Memory B cell (primary cell): ENCODE measurements at regions not wholly inside any gene's neighbourhood (a gene's known extent, or its start where the extent isn't known, plus 50 kb on each side); places are given as distances from the start of the nearest gene placed in this dataset.
"Not testable (repeated sequence)": the region's sequence is repeated elsewhere in the genome, so short reads cannot be mapped to it uniquely, and the experiment has no call there.

Source experiments
- ATAC-seq: fragments of 150-1000 bp; cut with Tn5 transposase; 2 replicates; pipeline ENCODE4 v1.10.0; 2021; ENCODE audit warnings: low read depth, mild to moderate bottlenecking, moderate library complexity
- DNase-seq, 2 donors: peaks; one replicate each; pipeline ENCODE4 v3.0.0; 2022; ENCODE audit warnings: low spot score in 2 of 2
- H3K27ac Mint-ChIP-seq: one replicate; pipeline ENCODE4 v1.8.0; 2022; ENCODE audit warnings: mild to moderate bottlenecking, moderate library complexity, mixed read lengths
- H3K27me3 Mint-ChIP-seq: one replicate; pipeline ENCODE4 v1.8.0; 2022; ENCODE audit warnings: mixed read lengths
- H3K36me3 Mint-ChIP-seq: one replicate; pipeline ENCODE4 v1.8.0; 2022; ENCODE audit warnings: mild to moderate bottlenecking, mixed read lengths
- H3K4me1 Mint-ChIP-seq: one replicate; pipeline ENCODE4 v1.8.0; 2022; ENCODE audit warnings: mixed read lengths
- H3K4me3 Mint-ChIP-seq: one replicate; pipeline ENCODE4 v1.8.0; 2022; ENCODE audit warnings: mild to moderate bottlenecking, moderate library complexity, mixed read lengths
- H3K9me3 Mint-ChIP-seq: one replicate; pipeline ENCODE4 v1.8.0; 2022; ENCODE audit warnings: mixed read lengths

DNA sequence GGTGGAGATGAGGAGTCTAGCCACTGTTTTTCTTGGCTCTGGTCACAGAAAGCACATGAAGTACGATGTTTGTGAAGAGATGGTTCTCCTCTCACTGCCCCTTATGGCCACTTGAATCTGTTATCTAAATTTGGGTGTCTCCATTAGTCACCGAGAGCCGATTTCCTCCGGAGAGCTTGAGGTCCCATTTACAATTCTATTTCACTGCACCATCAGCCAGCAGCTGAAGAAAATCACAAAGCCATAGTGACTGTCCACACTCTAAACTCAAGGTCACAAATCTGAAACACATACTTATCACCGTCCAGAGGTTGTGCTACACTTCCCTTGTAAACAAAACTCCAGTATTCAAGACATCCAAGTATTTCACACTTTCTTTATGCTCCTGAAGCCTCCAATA lies 207.2 kb upstream of the FRG1 start:
- H3K4me1 Mint-ChIP-seq, ATAC-seq, DNase-seq, H3K9me3 Mint-ChIP-seq, H3K27ac Mint-ChIP-seq, H3K27me3 Mint-ChIP-seq, H3K4me3 Mint-ChIP-seq, H3K36me3 Mint-ChIP-seq: not testable (repeated sequence)

DNA sequence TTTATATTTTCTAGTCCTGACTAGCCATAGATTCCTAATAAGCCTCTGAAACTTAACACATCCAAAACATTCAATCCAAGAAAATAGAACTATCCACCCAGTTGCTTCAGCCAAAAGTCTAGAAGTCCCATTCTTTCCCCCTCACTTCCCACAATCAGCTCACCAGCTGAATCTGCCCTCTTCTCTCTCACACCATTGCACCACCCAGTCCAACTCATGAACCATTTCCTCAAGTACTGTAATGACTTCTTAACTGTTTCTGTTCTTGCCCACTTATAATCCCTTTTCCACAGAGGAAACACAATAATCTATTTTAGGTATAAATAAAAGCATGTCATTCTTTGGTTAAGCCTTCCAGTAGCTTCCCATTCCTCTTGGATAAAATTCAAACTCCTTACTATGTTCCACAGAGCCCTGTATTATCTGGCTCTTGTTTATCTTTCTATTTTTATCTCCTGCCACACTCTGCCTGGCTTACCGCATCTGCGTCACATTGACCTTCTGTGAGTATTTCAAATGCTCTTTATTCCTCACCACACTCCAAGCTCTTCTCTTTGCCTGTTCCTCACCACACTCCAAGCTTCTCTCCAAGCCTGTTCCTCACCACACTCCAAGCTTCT lies 205.9 kb upstream of the FRG1 start:
- H3K4me1 Mint-ChIP-seq, H3K4me3 Mint-ChIP-seq, DNase-seq, H3K9me3 Mint-ChIP-seq, H3K36me3 Mint-ChIP-seq, H3K27me3 Mint-ChIP-seq, ATAC-seq, H3K27ac Mint-ChIP-seq: not testable (repeated sequence)

DNA sequence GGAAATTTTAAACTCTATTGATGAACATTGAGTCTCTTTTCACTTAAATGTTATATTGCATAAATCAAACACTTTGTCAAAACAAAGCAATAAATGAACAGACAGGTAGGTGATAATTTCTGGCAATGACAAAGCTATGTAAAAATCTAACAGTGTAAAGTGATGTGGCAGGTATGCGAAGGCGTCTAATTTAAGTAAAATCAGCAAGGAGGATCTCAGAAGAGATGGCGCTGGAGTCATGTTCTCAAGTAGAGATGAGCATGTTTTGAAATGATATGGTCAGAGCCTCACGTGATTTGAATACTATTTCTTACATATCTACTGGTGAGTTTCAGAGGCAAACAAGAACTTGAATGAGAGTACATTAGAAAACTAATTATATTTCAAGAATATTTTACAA lies 204.0 kb upstream of the FRG1 start:
- not testable (repeated sequence) for H3K36me3 Mint-ChIP-seq, DNase-seq, H3K4me3 Mint-ChIP-seq, H3K4me1 Mint-ChIP-seq, ATAC-seq, H3K27ac Mint-ChIP-seq
- peaks cover 11% of the 10 kb centered on the region for H3K27me3 Mint-ChIP-seq
- peaks cover 11% of the 10 kb centered on the region for H3K9me3 Mint-ChIP-seq

DNA sequence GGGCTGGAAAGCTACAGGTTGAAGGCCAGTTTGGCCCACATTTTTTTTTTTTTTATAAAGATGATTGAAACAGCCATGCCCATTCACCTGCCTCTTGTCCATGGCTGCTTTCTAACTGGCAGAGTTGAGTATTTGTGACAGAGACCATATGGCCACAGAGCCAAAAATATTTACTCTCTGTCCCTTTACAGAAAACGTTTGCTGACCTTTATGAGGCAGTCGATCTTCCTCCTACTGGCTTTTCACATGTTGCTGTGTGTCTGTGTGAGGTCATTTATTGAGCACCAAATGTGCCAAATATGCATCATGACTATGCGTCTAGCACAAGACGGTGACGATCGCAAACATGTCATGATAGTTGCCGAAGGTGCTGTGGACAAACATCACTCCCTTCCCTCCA lies 200.6 kb upstream of the FRG1 start:
- H3K9me3 Mint-ChIP-seq, H3K27ac Mint-ChIP-seq, H3K36me3 Mint-ChIP-seq, H3K4me3 Mint-ChIP-seq, H3K4me1 Mint-ChIP-seq, DNase-seq, ATAC-seq: not testable (repeated sequence)
- H3K27me3 Mint-ChIP-seq, result peaks cover 11% of the 10 kb centered on the region

DNA sequence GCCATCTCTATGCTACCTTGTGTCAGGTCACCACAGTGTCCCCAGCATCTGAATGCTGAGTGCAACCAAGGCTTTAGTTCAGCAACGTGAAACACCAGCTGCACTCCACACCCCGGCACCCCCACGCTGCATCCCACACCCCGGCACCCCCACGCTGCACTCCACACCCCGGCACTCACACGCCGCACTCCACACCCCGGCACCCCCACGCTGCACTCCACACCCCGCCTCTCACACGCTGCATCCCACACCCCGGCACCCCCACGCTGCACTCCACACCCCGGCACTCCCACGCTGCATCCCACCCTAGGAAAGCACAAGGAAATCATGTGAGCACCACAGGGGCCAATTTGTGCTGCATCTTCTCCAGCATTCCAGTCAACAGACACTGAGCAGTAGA lies 199.8 kb upstream of the FRG1 start:
- Mint-ChIP-seq H3K9me3 (peaks cover 6% of the 10 kb centered on the region), H3K27ac (no peak overlapping the region), H3K36me3 (no peaks in the 10 kb centered on the region), H3K27me3 (peaks cover 11% of the 10 kb centered on the region), H3K4me3 (no peak overlapping the region), H3K4me1 (no peaks in the 10 kb centered on the region)
- ATAC-seq (no peak), DNase-seq (no peak)

DNA sequence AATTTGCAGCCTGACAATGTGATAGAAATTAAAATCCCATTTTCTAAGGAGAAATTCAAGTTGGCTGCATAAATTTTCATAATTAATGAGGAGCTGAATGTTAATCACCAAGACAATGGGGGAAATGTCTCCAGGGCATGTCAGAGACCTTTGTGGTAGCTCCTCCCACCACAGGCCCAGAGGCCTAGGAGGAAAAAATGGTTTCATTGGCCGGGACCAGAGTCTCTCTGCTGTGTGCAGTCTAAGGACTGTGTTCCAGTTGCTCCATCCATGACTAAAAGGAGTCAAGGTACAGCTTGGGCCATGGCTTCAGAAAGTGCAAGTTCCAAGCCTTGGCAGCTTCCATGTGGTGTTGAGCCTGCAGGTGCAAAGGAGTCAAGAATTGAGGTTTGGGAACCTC lies 187.6 kb upstream of the FRG1 start:
- not testable (repeated sequence) for H3K4me1 Mint-ChIP-seq, ATAC-seq, H3K27me3 Mint-ChIP-seq, H3K36me3 Mint-ChIP-seq, DNase-seq, H3K9me3 Mint-ChIP-seq, H3K27ac Mint-ChIP-seq, H3K4me3 Mint-ChIP-seq

DNA sequence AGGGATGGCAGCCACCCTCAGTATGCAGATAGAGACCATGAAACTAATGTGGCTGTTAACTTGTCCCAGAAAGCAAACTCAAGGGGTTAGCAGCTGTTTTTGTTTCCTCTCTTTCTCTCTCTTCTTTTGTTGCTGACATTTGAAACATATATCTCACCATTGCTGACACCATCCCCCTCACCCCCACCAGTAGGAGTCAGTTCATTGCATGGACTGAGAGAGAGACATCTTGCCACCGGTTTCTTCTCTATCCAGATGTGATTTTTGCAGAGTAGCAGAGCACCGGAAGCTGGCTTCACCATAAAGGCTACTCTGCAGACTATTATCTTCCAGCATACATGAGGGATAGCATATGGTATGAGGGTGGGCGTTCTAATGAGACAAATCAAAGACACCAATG lies 177.1 kb upstream of the FRG1 start:
- no peaks in the 10 kb centered on the region for H3K36me3 Mint-ChIP-seq
- H3K4me1 Mint-ChIP-seq, result no peaks in the 10 kb centered on the region
- H3K27ac Mint-ChIP-seq, result no peak overlapping the region
- H3K4me3 Mint-ChIP-seq, result no peak overlapping the region
- no peaks in the 10 kb centered on the region for H3K9me3 Mint-ChIP-seq
- ATAC-seq, result no peak
- H3K27me3 Mint-ChIP-seq, result no peaks in the 10 kb centered on the region
- no peak for DNase-seq

DNA sequence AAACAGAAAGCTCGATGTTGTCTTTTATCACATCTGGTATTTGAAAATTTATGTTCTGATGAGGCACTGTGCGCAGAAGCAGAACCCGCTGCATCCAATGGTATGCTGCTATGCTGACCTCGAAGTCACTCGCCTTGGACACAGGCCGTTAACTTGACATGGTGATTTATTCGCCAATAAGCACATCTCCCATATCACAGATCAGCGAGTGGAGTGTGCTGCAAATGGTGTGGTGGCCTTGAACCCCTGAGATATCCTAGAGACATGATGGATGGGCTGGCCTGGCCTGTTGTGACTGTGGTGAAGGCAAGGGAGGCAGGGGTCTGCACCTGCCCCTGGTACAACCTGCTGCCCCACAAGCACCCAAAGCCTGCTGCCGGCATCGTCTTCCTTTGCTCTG lies 175.4 kb upstream of the FRG1 start:
- H3K4me3 Mint-ChIP-seq, result no peak overlapping the region

DNA sequence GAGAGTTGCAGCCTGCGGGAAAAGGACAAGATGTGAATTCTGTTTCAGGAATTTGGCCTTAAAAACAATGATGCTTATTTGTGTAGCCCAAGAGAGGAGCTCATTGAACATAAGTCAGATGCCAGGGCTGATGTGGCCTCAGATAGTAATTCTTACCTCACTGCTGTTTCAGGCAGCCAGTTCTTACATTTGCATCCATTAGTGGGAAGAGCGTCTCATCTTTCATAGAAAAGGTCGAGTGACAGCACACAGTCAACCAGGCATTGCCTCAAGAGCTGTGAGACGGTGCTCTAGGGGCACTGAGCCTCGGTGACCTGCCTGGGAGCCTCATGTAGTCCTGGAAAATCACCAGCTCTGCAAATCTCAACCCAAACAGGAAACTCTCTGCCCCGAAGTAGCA lies 174.9 kb upstream of the FRG1 start:
- ATAC-seq, result no peak
- H3K27ac Mint-ChIP-seq, result no peak overlapping the region
- no peak overlapping the region for H3K4me3 Mint-ChIP-seq
- peaks cover 3% of the 10 kb centered on the region for H3K9me3 Mint-ChIP-seq
- DNase-seq, result no peak
- no peaks in the 10 kb centered on the region for H3K4me1 Mint-ChIP-seq
- H3K36me3 Mint-ChIP-seq, result no peaks in the 10 kb centered on the region
- H3K27me3 Mint-ChIP-seq, result no peaks in the 10 kb centered on the region

More for the DNA sequence above, 175.4 kb upstream of the FRG1 start:
- Mint-ChIP-seq H3K27ac (no peak overlapping the region), H3K27me3 (no peaks in the 10 kb centered on the region), H3K9me3 (peaks cover 3% of the 10 kb centered on the region), H3K4me1 (no peaks in the 10 kb centered on the region), H3K36me3 (no peaks in the 10 kb centered on the region)
- DNase-seq, result no peak
- no peak for ATAC-seq

DNA sequence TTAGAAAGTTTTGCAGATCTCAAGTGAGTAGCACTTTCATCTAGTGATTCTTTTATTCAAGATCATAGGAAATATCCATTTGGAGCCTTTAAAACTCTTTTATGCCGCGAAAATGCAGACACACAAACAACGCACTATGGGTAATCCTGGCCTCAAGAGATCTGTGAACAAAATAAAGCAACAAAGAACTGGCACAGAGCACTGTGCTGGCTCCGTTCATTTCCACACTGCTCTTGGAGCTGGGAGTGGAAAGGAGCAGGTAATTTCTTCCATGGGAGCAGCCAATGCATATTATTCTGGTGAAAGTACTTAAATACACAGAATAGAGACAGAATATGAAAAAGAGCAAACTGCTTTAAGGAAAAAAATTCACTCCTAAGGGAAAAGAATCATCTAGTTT lies 172.7 kb upstream of the FRG1 start:
- no peak for ATAC-seq

DNA sequence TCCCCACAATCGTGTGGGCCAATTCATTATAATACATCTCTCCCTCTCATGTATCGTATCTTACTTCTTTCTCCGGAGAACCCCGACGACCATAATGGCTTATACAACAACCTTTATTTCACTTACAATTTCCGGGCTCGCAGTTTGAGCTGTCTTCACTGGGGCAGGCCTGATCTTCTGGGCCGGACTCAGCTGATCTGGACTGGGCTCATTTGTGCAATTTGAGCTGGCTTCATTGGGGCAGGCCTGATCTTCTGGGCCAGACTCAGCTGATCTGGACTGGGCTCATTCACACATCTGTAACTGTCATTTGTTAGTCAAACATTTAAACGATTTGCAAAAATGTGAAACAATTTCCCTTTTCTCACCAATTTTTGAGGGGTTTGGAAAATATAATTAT lies 171.5 kb upstream of the FRG1 start:
- Mint-ChIP-seq H3K9me3 (peaks cover 4% of the 10 kb centered on the region), H3K27ac (no peak overlapping the region), H3K36me3 (no peaks in the 10 kb centered on the region), H3K27me3 (no peaks in the 10 kb centered on the region), H3K4me3 (no peak overlapping the region), H3K4me1 (no peaks in the 10 kb centered on the region)
- no peak for DNase-seq
- ATAC-seq, result no peak

More for the DNA sequence above, 172.7 kb upstream of the FRG1 start:
- Mint-ChIP-seq H3K27me3 (no peaks in the 10 kb centered on the region), H3K36me3 (no peaks in the 10 kb centered on the region), H3K4me3 (no peak overlapping the region), H3K27ac (no peak overlapping the region), H3K9me3 (peaks cover 3% of the 10 kb centered on the region), H3K4me1 (no peaks in the 10 kb centered on the region)
- no peak for DNase-seq

DNA sequence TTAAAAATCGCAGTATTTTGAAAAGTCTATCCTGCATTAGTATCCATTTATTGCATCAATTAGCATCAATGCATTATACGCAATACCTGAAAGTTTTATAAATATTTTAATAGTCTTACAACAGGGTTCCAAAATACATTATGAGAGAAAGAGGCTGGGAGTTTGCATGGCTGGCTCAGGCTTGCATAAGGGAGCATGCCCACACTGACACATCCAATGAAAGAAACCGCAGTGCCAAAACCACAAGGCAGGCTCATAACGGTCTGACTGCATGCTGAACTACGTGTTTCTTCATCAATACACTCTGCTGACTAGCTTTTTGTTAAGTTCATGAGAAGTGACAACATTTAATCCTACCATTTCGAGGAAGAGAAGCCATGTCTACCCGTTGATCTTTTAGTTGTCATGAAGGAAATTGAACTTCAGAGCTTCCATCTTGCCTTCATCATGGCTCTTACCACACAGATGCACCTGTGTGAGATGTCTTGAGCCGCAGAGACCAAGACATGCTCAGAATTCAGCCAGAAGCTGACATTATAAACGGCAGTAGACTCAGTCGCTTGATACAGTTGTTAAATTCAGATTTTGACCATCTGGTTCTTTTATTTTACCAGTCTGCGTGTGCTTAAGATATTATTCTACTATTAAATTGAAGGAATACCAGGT lies 168.8 kb upstream of the FRG1 start:
- H3K9me3 Mint-ChIP-seq, result peaks cover 4% of the 10 kb centered on the region
- ATAC-seq, result no peak
- no peak overlapping the region for H3K27ac Mint-ChIP-seq
- no peaks in the 10 kb centered on the region for H3K4me1 Mint-ChIP-seq
- no peak overlapping the region for H3K4me3 Mint-ChIP-seq
- no peak for DNase-seq
- H3K27me3 Mint-ChIP-seq, result no peaks in the 10 kb centered on the region
- H3K36me3 Mint-ChIP-seq, result no peaks in the 10 kb centered on the region

DNA sequence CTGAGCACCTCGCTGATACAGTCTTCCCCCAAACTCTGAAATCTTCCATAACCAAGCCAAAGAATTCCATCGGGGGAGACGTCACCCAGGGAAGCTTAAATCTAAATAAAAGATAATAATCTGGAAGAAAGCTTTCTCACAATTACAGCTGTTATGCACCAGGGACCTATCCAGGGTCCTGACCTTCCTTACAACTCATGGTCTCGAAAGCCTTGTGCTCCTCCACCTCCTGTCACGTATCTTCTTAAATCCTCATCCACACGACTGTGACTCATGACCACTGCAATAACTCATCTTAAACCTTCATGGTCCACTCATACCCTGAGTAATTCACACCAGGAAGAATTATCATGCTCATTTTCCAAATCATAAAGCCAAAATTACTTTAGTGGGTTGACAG lies 166.8 kb upstream of the FRG1 start:
- DNase-seq (no peak), ATAC-seq (no peak)
- peaks cover 4% of the 10 kb centered on the region for H3K9me3 Mint-ChIP-seq
- no peak overlapping the region for H3K27ac Mint-ChIP-seq
- no peaks in the 10 kb centered on the region for H3K4me1 Mint-ChIP-seq
- peaks cover 2% of the 10 kb centered on the region for H3K36me3 Mint-ChIP-seq
- H3K4me3 Mint-ChIP-seq, result no peak overlapping the region
- no peaks in the 10 kb centered on the region for H3K27me3 Mint-ChIP-seq

DNA sequence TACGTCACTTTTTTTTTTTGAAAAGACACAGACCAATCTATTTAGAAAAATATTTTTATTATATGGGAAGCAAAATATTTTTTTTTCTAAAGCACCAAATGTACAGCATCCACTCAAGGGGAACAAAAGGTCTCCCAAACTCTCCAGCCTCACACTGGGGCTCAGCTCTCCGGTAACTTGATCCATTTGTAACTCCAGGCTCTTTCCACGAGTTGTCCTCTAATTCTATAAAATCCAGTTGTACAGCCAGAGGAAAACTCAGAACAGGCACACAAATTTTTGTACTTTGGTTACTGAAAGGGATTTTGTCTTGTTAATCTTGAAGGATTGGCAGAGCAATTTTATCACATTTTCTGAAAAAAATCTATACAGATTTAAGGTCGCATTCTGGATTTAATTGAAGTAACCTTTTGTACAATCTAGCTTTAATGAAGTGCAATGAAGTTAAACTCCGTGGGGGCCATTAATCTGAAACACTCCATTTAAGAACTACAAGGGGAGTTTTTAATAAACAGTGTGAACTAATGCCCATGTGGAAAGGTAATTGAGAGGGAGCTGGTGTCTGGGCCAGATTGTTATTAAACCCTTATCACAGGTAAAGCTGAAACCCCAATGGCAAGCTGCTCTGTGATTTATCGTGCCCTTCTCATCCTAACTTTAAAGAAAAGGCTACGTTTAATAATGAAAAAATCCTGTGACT lies 161.2 kb upstream of the FRG1 start:
- ATAC-seq (no peak), DNase-seq (no peak)
- no peaks in the 10 kb centered on the region for H3K27me3 Mint-ChIP-seq
- no peak overlapping the region for H3K4me3 Mint-ChIP-seq
- H3K27ac Mint-ChIP-seq, result no peak overlapping the region
- peaks cover 4% of the 10 kb centered on the region for H3K9me3 Mint-ChIP-seq
- H3K4me1 Mint-ChIP-seq, result no peaks in the 10 kb centered on the region
- peaks cover 2% of the 10 kb centered on the region for H3K36me3 Mint-ChIP-seq

DNA sequence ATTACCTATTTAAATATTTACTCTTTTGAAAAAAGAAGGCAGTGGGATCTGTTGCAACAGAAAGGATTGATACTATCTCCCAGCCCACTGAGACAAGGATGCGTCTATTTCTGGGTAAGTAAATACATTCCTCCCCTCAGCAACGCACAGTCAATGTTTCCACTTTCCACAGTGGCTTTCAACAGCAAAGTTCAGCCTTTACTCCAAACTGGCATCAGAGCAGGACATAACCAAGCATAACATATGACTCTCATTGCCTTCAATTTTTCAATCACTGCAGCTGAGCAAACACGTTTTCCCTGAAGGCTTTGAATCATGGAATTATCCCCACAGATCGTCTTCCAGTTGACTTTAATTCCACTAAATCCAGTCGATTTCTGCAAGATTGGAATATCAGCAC lies 160.3 kb upstream of the FRG1 start:
- H3K27me3 Mint-ChIP-seq, result no peaks in the 10 kb centered on the region

More for the DNA sequence above, 160.3 kb upstream of the FRG1 start:
- Mint-ChIP-seq H3K36me3 (peaks cover 2% of the 10 kb centered on the region), H3K4me3 (no peak overlapping the region), H3K27ac (no peak overlapping the region), H3K9me3 (peaks cover 4% of the 10 kb centered on the region), H3K4me1 (no peaks in the 10 kb centered on the region)
- ATAC-seq (no peak), DNase-seq (no peak)
